ENCODE measurements at regions not wholly inside any gene's neighbourhood (a gene's known extent, or its start where the extent isn't known, plus 50 kb on each side); places are given as distances from the start of the nearest gene placed in this dataset.
A peak's percentile ranks its signal among the peaks of the same experiment; 100 is the strongest.

- no peaks in the 10 kb centered on the region for H3K23me2 ChIP-seq (ENCODE audit: insufficient read length, low read depth, low read length, poor library complexity, severe bottlenecking)
- DNase-seq, result no peak
- no peaks in the 10 kb centered on the region for H3K4me1 ChIP-seq (ENCODE audit: insufficient read depth, low read length)
- no CpG with 5 or more reads among the region's 2 CpGs for WGBS (ENCODE audit: extremely low coverage, insufficient read length, low lambda C conversion rate)
- H3K4ac ChIP-seq (ENCODE audit: low read depth, low read length), result no peak overlapping the region
- no peak overlapping the region for H2BK5ac ChIP-seq (ENCODE audit: insufficient read length, low read length)
- no peak overlapping the region for H2BK120ac ChIP-seq (ENCODE audit: low read depth, low read length, poor library complexity, severe bottlenecking)
- H2AK5ac ChIP-seq (ENCODE audit: insufficient read length, low read length), result no peak overlapping the region
- no peak overlapping the region for H4K8ac ChIP-seq (replicated peaks; ENCODE audit: insufficient read length, low read depth, low read length)
- no peak overlapping the region for H2BK20ac ChIP-seq (ENCODE audit: low read depth, low read length, poor library complexity, severe bottlenecking)
- no peak overlapping the region for H3K14ac ChIP-seq (ENCODE audit: insufficient read depth, low read length)
- H3K27me3 Mint-ChIP-seq (ENCODE audit: low read depth), result no peaks in the 10 kb centered on the region
- no peak overlapping the region for H3K18ac ChIP-seq (ENCODE audit: insufficient read length, low read depth, low read length)
- H2AFZ ChIP-seq (ENCODE audit: low read length), result no peak overlapping the region
- no peak overlapping the region for H2BK12ac ChIP-seq (ENCODE audit: insufficient read length, low read depth, low read length)
- no peak overlapping the region for H3K4me3 Mint-ChIP-seq
- no peak overlapping the region for H4K5ac ChIP-seq (ENCODE audit: insufficient read length, low read depth, low read length)
- H3K79me1 ChIP-seq (ENCODE audit: insufficient read depth, low read depth, low read length, poor library complexity, severe bottlenecking), result no peaks in the 10 kb centered on the region
- no peak overlapping the region for H4K91ac ChIP-seq (ENCODE audit: insufficient read length, low read depth, low read length)
- H2BK15ac ChIP-seq (ENCODE audit: low read depth, low read length), result no peak overlapping the region
- no peaks in the 10 kb centered on the region for H3K4me1 Mint-ChIP-seq
- no peak overlapping the region for H3K23ac ChIP-seq (ENCODE audit: insufficient read length, low read depth, low read length)
- H3K9me3 Mint-ChIP-seq, result peaks cover 0 to 5% of the 10 kb centered on the region in 2 experiments; a peak in 4 of 5 replicates
- no peak overlapping the region for H3K4me2 ChIP-seq (ENCODE audit: insufficient read depth, insufficient read length, low read length)
- no peaks in the 10 kb centered on the region for H4K20me1 ChIP-seq (ENCODE audit: control insufficient read depth, insufficient read depth, insufficient read length)
- peaks cover 0 to 5% (median 5%) of the 10 kb centered on the region in 3 experiments; a peak in 3 of 7 replicates for H3K36me3 Mint-ChIP-seq (ENCODE audit: insufficient read depth in 1 of 3, low read depth in 3 of 3)
- no peaks in the 10 kb centered on the region for H3K9me3 ChIP-seq (ENCODE audit: control insufficient read depth, low read depth, low read length)
- H3K27ac Mint-ChIP-seq, result peak overlapping the region in 1 of 3 experiments; percentile 92; a peak in 1 of 7 replicates
- H3K79me2 ChIP-seq (ENCODE audit: insufficient read depth, low read length), result no peaks in the 10 kb centered on the region
- no peaks in the 10 kb centered on the region for H3K27me3 ChIP-seq (ENCODE audit: insufficient read depth, low read length)
- no peak for TF ChIP-seq CTCF (conservative IDR thresholded peaks at IDR 0.05)
- H3K56ac ChIP-seq (ENCODE audit: insufficient read length, low read depth, low read length), result no peak overlapping the region
- H3T11ph ChIP-seq (ENCODE audit: low read length), result no peak overlapping the region
- no peak overlapping the region for H3K9ac ChIP-seq (ENCODE audit: extremely low read depth, insufficient read length, low read length)
- no peak overlapping the region for H3K27ac ChIP-seq (ENCODE audit: insufficient read length, low read depth, low read length)
These were observed 249.3 kb upstream of the AVPR1A start for GRCh38 chr12:63400318-63400717.
